RWPE2 (cell line): ENCODE measurements at regions not wholly inside any gene's neighbourhood (a gene's known extent, or its start where the extent isn't known, plus 50 kb on each side); places are given as distances from the start of the nearest gene placed in this dataset.
"Not testable (repeated sequence)": the region's sequence is repeated elsewhere in the genome, so short reads cannot be mapped to it uniquely, and the experiment has no call there.

Experiments used
- ATAC-seq: fragments of 200-7000 bp; cut with Tn5 transposase; 3 replicates; pipeline ENCODE4 v1.9.1; 2021; ENCODE audit warnings: low read depth
- DNase-seq: peaks from one replicate; pipeline ENCODE4 v3.0.0-alpha.2; 2020; ENCODE audit warnings: low spot score
- H3K27ac ChIP-seq: fragments of 450-650 bp; 2 replicates; pipeline ENCODE4 v1.5.1; 2017; ENCODE audit warnings: mild to moderate bottlenecking; ENCODE audit not compliant: poor library complexity, severe bottlenecking
- H3K27me3 ChIP-seq: fragments of 250-450 bp; sonication (Bioruptor Pico); 2 replicates; pipeline ENCODE4 v1.5.1; 2021; ENCODE audit warnings: mild to moderate bottlenecking, moderate library complexity; ENCODE audit not compliant: insufficient read depth, poor library complexity, severe bottlenecking
- H3K36me3 ChIP-seq: fragments of 250-450 bp; sonication (Bioruptor Pico); 2 replicates; pipeline ENCODE4 v1.5.1; 2020; ENCODE audit warnings: low read depth, mild to moderate bottlenecking, moderate library complexity
- H3K4me1 ChIP-seq: fragments of 250-450 bp; sonication (Bioruptor Pico); 2 replicates; pipeline ENCODE4 v1.5.1; 2021; ENCODE audit warnings: mild to moderate bottlenecking, moderate library complexity; ENCODE audit not compliant: insufficient read depth, poor library complexity, severe bottlenecking
- H3K4me3 ChIP-seq: fragments of 250-450 bp; sonication (Bioruptor Pico); 2 replicates; pipeline ENCODE4 v1.5.1; 2021; ENCODE audit warnings: mild to moderate bottlenecking, moderate library complexity; ENCODE audit not compliant: severe bottlenecking
- H3K9me3 ChIP-seq: fragments of 250-450 bp; sonication (Bioruptor Pico); 2 replicates; pipeline ENCODE4 v1.5.1; 2021; ENCODE audit warnings: mild to moderate bottlenecking, moderate library complexity; ENCODE audit not compliant: severe bottlenecking
- TF ChIP-seq, protein P1 (sequence below): fragments of 450-650 bp; IDR thresholded peaks from one replicate; pipeline ENCODE4 v1.5.1; 2017; ENCODE audit warnings: mild to moderate bottlenecking, moderate library complexity; ENCODE audit not compliant: poor library complexity, severe bottlenecking

DNA sequence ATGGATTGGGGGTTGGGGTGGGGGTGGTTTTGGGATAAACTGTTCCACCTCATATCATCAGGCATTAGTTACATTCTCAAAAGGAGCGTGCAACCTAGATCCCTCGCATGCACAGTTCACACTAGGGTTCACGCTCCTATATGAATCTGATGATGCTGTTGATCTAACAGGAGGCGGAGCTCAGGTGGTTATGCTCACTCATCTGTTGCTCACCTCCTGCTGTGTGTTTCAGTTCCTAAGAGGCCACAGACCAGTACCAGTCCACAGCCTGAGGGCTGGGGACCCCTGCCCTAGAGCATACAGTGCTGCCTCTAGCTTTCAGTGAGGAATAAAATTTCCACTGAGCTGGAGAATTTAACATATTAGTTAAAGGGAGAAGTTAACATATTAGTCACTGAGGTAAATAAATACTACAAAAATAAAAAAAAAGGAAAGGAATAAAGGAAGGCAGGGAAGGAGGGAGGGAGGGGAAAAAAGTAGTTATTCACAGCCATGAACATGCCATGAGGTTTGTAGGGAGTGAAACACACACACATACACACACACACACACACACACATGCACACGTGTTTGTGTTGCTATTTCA is 612.7 kb upstream of the TBX3 start:
- DNase-seq (no peak), ATAC-seq (peak; percentile 46; the same call in 2 of the 3 replicates)
- H3K4me3 ChIP-seq: no peak overlapping the region

DNA sequence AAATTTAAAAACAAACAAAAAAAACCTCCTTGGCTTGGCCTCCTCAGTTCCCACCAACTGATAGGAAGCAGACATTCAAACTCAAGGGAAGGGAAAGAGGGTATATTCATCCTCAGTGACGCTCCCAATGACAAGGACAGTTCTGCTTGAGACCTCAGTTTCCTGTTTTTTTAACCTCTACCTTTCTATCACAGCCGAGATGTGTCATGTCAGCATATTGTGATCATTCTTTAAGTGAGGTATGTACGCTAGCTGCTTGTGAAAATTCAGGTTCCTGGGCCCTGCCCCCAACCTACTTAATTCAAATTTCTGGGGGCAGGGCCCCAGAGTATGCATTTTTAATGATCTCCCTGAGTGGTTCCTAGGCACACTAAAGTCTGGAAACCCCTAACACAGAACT is 611.9 kb upstream of the TBX3 start:
- Histone ChIP-seq H3K4me3 (no peak overlapping the region), H3K27me3 (no peaks in the 10 kb centered on the region), H3K36me3 (no peaks in the 10 kb centered on the region), H3K27ac (no peak overlapping the region), H3K4me1 (no peaks in the 10 kb centered on the region), H3K9me3 (no peaks in the 10 kb centered on the region)
- no peak for DNase-seq
- ATAC-seq: no peak
- TF ChIP-seq, protein P1, sequence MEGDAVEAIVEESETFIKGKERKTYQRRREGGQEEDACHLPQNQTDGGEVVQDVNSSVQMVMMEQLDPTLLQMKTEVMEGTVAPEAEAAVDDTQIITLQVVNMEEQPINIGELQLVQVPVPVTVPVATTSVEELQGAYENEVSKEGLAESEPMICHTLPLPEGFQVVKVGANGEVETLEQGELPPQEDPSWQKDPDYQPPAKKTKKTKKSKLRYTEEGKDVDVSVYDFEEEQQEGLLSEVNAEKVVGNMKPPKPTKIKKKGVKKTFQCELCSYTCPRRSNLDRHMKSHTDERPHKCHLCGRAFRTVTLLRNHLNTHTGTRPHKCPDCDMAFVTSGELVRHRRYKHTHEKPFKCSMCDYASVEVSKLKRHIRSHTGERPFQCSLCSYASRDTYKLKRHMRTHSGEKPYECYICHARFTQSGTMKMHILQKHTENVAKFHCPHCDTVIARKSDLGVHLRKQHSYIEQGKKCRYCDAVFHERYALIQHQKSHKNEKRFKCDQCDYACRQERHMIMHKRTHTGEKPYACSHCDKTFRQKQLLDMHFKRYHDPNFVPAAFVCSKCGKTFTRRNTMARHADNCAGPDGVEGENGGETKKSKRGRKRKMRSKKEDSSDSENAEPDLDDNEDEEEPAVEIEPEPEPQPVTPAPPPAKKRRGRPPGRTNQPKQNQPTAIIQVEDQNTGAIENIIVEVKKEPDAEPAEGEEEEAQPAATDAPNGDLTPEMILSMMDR: no peak

More for the DNA sequence above, 612.7 kb upstream of the TBX3 start:
- Histone ChIP-seq H3K27me3 (no peaks in the 10 kb centered on the region), H3K9me3 (no peaks in the 10 kb centered on the region), H3K4me1 (no peaks in the 10 kb centered on the region), H3K27ac (no peak overlapping the region), H3K36me3 (no peaks in the 10 kb centered on the region)
- TF ChIP-seq, protein P1: no peak

DNA sequence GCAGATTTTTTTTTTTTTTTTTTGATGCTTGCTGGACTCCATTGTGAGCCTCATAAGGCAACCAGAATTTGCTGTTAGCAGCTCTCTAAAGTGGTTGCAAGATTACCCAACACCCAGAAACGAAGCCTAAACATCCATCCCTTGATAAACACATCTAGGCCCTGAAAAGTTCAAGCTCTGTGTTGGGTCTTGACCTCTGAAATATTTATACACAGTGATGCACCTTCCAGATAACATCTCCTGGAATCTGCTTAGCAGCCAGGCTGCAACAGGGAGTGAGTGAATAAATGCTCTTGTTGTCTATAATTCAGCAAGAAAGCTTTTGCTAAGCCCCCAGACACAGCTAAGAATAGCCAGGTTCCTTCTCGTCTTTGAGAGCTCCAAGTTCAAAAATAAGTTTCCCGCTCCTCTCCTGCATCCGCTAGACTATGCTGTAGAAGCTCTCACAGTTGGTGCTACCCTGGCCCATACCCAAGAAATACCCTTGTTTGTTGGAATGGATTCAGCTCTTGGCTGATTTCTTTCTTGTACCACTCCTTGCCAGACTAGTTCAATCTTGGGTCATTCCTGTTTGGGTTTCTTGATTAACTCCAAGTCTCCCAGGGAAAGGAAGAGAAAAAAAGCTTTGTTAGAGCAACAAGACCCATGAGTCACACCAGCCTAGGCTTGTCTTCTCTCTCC is 610.6 kb upstream of the TBX3 start:
- TF ChIP-seq, protein P1: no peak
- ATAC-seq (no peak), DNase-seq (no peak)
- Histone ChIP-seq H3K4me1 (no peaks in the 10 kb centered on the region), H3K27me3 (no peaks in the 10 kb centered on the region), H3K4me3 (no peak overlapping the region), H3K9me3 (no peaks in the 10 kb centered on the region), H3K27ac (no peak overlapping the region), H3K36me3 (no peaks in the 10 kb centered on the region)

DNA sequence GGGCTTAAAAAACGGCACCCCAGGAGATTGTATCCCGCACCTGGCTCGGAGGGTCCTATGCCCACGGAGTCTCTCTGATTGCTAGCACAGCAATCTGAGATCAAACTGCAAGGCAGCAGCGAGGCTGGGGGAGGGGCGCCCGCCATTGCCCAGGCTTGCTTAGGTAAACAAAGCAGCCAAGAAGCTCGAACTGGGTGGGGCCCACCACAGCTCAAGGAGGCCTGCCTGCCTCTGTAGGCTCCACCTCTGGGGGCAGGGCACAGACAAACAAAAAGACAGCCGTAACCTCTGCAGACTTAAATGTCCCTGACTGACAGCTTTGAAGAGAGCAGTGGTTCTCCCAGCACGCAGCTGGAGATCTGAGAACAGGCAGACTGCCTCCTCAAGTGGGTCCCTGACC is 601.5 kb upstream of the TBX3 start:
- not testable (repeated sequence) for H3K27me3 ChIP-seq, H3K27ac ChIP-seq, H3K36me3 ChIP-seq, H3K4me3 ChIP-seq, H3K4me1 ChIP-seq, ATAC-seq, DNase-seq, H3K9me3 ChIP-seq

DNA sequence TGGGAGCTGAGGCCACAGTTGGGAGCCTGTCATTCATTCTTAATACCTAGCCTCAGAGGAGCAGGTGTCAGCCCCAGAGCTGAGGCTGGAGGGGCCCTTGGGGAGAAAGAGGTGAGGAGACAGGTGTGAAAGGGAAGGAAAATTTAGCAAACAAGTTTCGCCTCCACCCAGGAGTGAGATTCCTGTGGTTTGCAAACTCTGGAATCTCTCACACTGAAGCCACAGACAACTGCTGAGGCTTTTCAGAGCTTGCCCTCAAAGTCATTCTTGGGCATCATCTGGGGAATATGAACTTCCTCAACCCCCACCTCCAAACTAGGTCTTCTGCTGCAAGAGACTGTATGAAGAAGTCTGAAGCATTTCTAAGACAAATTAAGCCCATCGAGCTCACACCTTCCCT is 589.5 kb upstream of the TBX3 start:
- H3K27ac ChIP-seq: no peak overlapping the region
- H3K4me1 ChIP-seq: no peaks in the 10 kb centered on the region
- no peak overlapping the region for H3K4me3 ChIP-seq
- H3K27me3 ChIP-seq: no peaks in the 10 kb centered on the region
- DNase-seq: no peak
- TF ChIP-seq, protein P1: no peak
- ATAC-seq: no peak
- no peaks in the 10 kb centered on the region for H3K36me3 ChIP-seq
- H3K9me3 ChIP-seq: no peaks in the 10 kb centered on the region
